GM12875 (cell line): ENCODE measurements at regions not wholly inside any gene's neighbourhood (a gene's known extent, or its start where the extent isn't known, plus 50 kb on each side); places are given as distances from the start of the nearest gene placed in this dataset.

Experiments used
- H3K4me3 ChIP-seq: one replicate; pipeline ENCODE4 v1.5.1; 2011; ENCODE audit warnings: low read depth, low read length, control low read depth
- CTCF ChIP-seq: IDR thresholded peaks from 2 replicates; pipeline ENCODE4 v1.5.1; 2011; ENCODE audit warnings: low read depth, mild to moderate bottlenecking, control low read depth, inconsistent platforms, low read length, moderate library complexity, borderline replicate concordance; ENCODE audit not compliant: insufficient read depth

GRCh38 chr10:78129211-78129610 lies 95.5 kb downstream of the RPS24 start:
- no peak for TF ChIP-seq CTCF
- H3K4me3 ChIP-seq = no peak overlapping the region

- no peak for TF ChIP-seq CTCF
These were observed 97.5 kb downstream of the RPS24 start for GRCh38 chr10:78130966-78131710.

GRCh38 chr10:78134773-78135306 lies 101.2 kb downstream of the RPS24 start:
- TF ChIP-seq CTCF = no peak
- H3K4me3 ChIP-seq = no peak overlapping the region

More at GRCh38 chr10:78130966-78131710, 97.5 kb downstream of the RPS24 start:
- H3K4me3 ChIP-seq = no peak overlapping the region

GRCh38 chr10:78137147-78137546 lies 103.5 kb downstream of the RPS24 start:
- TF ChIP-seq CTCF = no peak
- no peak overlapping the region for H3K4me3 ChIP-seq

GRCh38 chr10:78139341-78139740 lies 105.7 kb downstream of the RPS24 start:
- TF ChIP-seq CTCF = no peak
- H3K4me3 ChIP-seq = no peak overlapping the region

GRCh38 chr10:78140066-78140630 lies 106.5 kb downstream of the RPS24 start:
- no peak overlapping the region for H3K4me3 ChIP-seq
- no peak for TF ChIP-seq CTCF

GRCh38 chr10:78143576-78143975 lies 109.9 kb downstream of the RPS24 start:
- H3K4me3 ChIP-seq = no peak overlapping the region
- TF ChIP-seq CTCF = no peak
